ENCODE measurements at regions not wholly inside any gene's neighbourhood (a gene's known extent, or its start where the extent isn't known, plus 50 kb on each side); places are given as distances from the start of the nearest gene placed in this dataset.

GRCh38 chrX:39896951-39897740, 200.6 kb downstream of the BCOR start:
- TF ChIP-seq EZH2 (IDR thresholded peaks at IDR 0.05; ENCODE audit: borderline replicate concordance, insufficient read depth, low read length, poor library complexity, severe bottlenecking) (no peak), REST (IDR thresholded peaks at IDR 0.05; ENCODE audit: borderline replicate concordance) (no peak), CTCF (IDR thresholded peaks at IDR 0.05; ENCODE audit: poor library complexity, severe bottlenecking) (no peak), RAD21 (conservative IDR thresholded peaks at IDR 0.05) (no peak), POLR2AphosphoS5 (IDR thresholded peaks at IDR 0.05) (no peak), MXI1 (conservative IDR thresholded peaks at IDR 0.05; ENCODE audit: poor library complexity, severe bottlenecking) (no peak)
